HFF-Myc (cell line): ENCODE measurements at regions not wholly inside any gene's neighbourhood (a gene's known extent, or its start where the extent isn't known, plus 50 kb on each side); places are given as distances from the start of the nearest gene placed in this dataset.

Experiments used
- DNase-seq: peaks from one replicate; pipeline ENCODE4 v3.0.0-alpha.2; 2011; ENCODE audit warnings: low read depth; ENCODE audit errors: extremely low read depth
- H3K4me3 ChIP-seq: replicated peaks from 2 replicates; pipeline ENCODE4 v1.5.1; 2011; ENCODE audit warnings: low read depth, mild to moderate bottlenecking, control low read depth, low read length
- TF ChIP-seq, protein P1 (sequence below): IDR thresholded peaks from 2 replicates; pipeline ENCODE4 v1.5.1; 2012; ENCODE audit warnings: mild to moderate bottlenecking, low read depth, low read length, control low read depth; ENCODE audit errors: missing control alignments

- DNase-seq = no peak
- H3K4me3 ChIP-seq = no peak overlapping the region
- TF ChIP-seq, protein P1, sequence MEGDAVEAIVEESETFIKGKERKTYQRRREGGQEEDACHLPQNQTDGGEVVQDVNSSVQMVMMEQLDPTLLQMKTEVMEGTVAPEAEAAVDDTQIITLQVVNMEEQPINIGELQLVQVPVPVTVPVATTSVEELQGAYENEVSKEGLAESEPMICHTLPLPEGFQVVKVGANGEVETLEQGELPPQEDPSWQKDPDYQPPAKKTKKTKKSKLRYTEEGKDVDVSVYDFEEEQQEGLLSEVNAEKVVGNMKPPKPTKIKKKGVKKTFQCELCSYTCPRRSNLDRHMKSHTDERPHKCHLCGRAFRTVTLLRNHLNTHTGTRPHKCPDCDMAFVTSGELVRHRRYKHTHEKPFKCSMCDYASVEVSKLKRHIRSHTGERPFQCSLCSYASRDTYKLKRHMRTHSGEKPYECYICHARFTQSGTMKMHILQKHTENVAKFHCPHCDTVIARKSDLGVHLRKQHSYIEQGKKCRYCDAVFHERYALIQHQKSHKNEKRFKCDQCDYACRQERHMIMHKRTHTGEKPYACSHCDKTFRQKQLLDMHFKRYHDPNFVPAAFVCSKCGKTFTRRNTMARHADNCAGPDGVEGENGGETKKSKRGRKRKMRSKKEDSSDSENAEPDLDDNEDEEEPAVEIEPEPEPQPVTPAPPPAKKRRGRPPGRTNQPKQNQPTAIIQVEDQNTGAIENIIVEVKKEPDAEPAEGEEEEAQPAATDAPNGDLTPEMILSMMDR = no peak
Measured at GRCh38 chr13:103873725-103874124, 807.5 kb upstream of the SLC10A2 start.

- TF ChIP-seq, protein P1 = no peak
- H3K4me3 ChIP-seq = no peak overlapping the region
- no peak for DNase-seq
Measured at GRCh38 chr13:103866048-103866447, 799.8 kb upstream of the SLC10A2 start.

GRCh38 chr13:103862525-103862924, 796.3 kb upstream of the SLC10A2 start:
- TF ChIP-seq, protein P1 = no peak
- DNase-seq = no peak
- no peak overlapping the region for H3K4me3 ChIP-seq

DNA sequence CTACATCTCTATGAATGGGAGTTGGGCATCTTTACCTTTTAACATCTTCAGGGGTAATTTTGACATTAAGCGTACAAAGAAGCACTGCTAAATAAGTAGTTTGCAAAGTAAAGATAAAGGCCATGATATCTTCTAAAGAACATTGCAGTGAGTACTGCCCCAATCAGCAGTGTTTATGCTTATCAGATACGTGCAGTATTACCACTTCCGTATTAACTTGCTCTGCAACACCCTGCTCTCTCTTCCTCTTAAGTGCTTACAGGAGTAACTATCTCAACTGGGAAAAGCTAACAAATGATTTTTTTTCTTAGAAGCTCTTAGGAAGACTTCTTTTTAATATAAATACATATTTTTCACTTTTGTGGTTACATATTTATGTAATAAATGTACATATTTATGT, 793.7 kb upstream of the SLC10A2 start:
- no peak for DNase-seq
- H3K4me3 ChIP-seq = no peak overlapping the region
- TF ChIP-seq, protein P1 = no peak

- DNase-seq = no peak
- TF ChIP-seq, protein P1 = no peak
- H3K4me3 ChIP-seq = no peak overlapping the region
Measured at GRCh38 chr13:103852036-103852435, 785.8 kb upstream of the SLC10A2 start.

- H3K4me3 ChIP-seq = no peak overlapping the region
- TF ChIP-seq, protein P1 = no peak
- DNase-seq = no peak
Measured at GRCh38 chr13:103844471-103844870, 778.3 kb upstream of the SLC10A2 start.

- DNase-seq = no peak
- TF ChIP-seq, protein P1 = no peak
- H3K4me3 ChIP-seq = no peak overlapping the region
Measured at GRCh38 chr13:103839460-103839859, 773.2 kb upstream of the SLC10A2 start.
